ENCODE measurements at regions not wholly inside any gene's neighbourhood (a gene's known extent, or its start where the extent isn't known, plus 50 kb on each side); places are given as distances from the start of the nearest gene placed in this dataset.
"Not testable (repeated sequence)": the region's sequence is repeated elsewhere in the genome, so short reads cannot be mapped to it uniquely, and the experiment has no call there.

- Histone ChIP-seq H3K27ac (peak overlapping the region in 2 of 21 experiments; percentile 19 to 50), H3K4me3 (no peak overlapping the region)
Observed at GRCh38 chr3:24678421-24678865, 183.8 kb upstream of the THRB start.

GRCh38 chr3:24679429-24679828 is 184.8 kb upstream of the THRB start:
- no peak overlapping the region for H3K27ac ChIP-seq
- no peak overlapping the region for H3K4me3 ChIP-seq

GRCh38 chr3:24680214-24680967 is 185.7 kb upstream of the THRB start:
- H3K4me3 ChIP-seq = no peak overlapping the region
- peak overlapping the region in 1 of 21 experiments; percentile 13 for H3K27ac ChIP-seq

- Histone ChIP-seq H3K27ac (peak overlapping the region in 2 of 21 experiments; percentile 14 to 45), H3K4me3 (no peak overlapping the region)
Observed at GRCh38 chr3:24682141-24682547, 187.5 kb upstream of the THRB start.

GRCh38 chr3:24683090-24683489 is 188.4 kb upstream of the THRB start:
- Histone ChIP-seq H3K4me3 (no peak overlapping the region), H3K27ac (peak overlapping the region in 2 of 21 experiments; percentile 6 to 8)

GRCh38 chr3:24683633-24684384 is 189.2 kb upstream of the THRB start:
- Histone ChIP-seq H3K4me3 (no peak overlapping the region), H3K27ac (peak overlapping the region in 1 of 21 experiments; percentile 8)

GRCh38 chr3:24684506-24685023 is 189.9 kb upstream of the THRB start:
- H3K27ac ChIP-seq = no peak overlapping the region
- no peak overlapping the region for H3K4me3 ChIP-seq

- peak overlapping the region in 1 of 21 experiments; percentile 27 for H3K27ac ChIP-seq
- no peak overlapping the region for H3K4me3 ChIP-seq
Observed at GRCh38 chr3:24686808-24687207, 192.2 kb upstream of the THRB start.

GRCh38 chr3:24687671-24688070 is 193.0 kb upstream of the THRB start:
- Histone ChIP-seq H3K4me3 (no peak overlapping the region), H3K27ac (no peak overlapping the region)

GRCh38 chr3:24688446-24689148 is 193.9 kb upstream of the THRB start:
- H3K4me3 ChIP-seq = no peak overlapping the region
- H3K27ac ChIP-seq = no peak overlapping the region

- Histone ChIP-seq H3K27ac (no peak overlapping the region), H3K4me3 (no peak overlapping the region)
Observed at GRCh38 chr3:24689353-24689752, 194.7 kb upstream of the THRB start.

GRCh38 chr3:24690777-24691176 is 196.1 kb upstream of the THRB start:
- Histone ChIP-seq H3K4me3 (no peak overlapping the region), H3K27ac (no peak overlapping the region)

- not testable (repeated sequence) for H3K27ac ChIP-seq, H3K4me3 ChIP-seq
Observed at GRCh38 chr3:24699078-24699477, 204.4 kb upstream of the THRB start.

GRCh38 chr3:24704496-24704895 is 209.8 kb upstream of the THRB start:
- no peak overlapping the region for H3K4me3 ChIP-seq
- H3K27ac ChIP-seq = no peak overlapping the region

- H3K27ac ChIP-seq = no peak overlapping the region
- no peak overlapping the region for H3K4me3 ChIP-seq
Observed at GRCh38 chr3:24707936-24708335, 213.3 kb upstream of the THRB start.

- H3K4me3 ChIP-seq = no peak overlapping the region
- H3K27ac ChIP-seq = no peak overlapping the region
Observed at GRCh38 chr3:24709956-24710355, 215.3 kb upstream of the THRB start.

GRCh38 chr3:24713516-24713915 is 218.9 kb upstream of the THRB start:
- Histone ChIP-seq H3K4me3 (no peak overlapping the region), H3K27ac (no peak overlapping the region)

GRCh38 chr3:24714436-24714835 is 219.8 kb upstream of the THRB start:
- no peak overlapping the region for H3K4me3 ChIP-seq
- no peak overlapping the region for H3K27ac ChIP-seq

- Histone ChIP-seq H3K4me3 (no peak overlapping the region), H3K27ac (no peak overlapping the region)
Observed at GRCh38 chr3:24715171-24715792, 220.6 kb upstream of the THRB start.

- Histone ChIP-seq H3K4me3 (no peak overlapping the region), H3K27ac (no peak overlapping the region)
Observed at GRCh38 chr3:24722087-24722486, 227.4 kb upstream of the THRB start.
